Fibroblast of the aortic adventitia (primary cell): ENCODE measurements at regions not wholly inside any gene's neighbourhood (a gene's known extent, or its start where the extent isn't known, plus 50 kb on each side); places are given as distances from the start of the nearest gene placed in this dataset.

Experiments used
- DNase-seq: peaks from one replicate; pipeline ENCODE4 v3.0.0-alpha.2; 2010; ENCODE audit warnings: low read depth
- H3K4me3 ChIP-seq: 2 replicates; pipeline ENCODE4 v1.5.1; 2011; ENCODE audit warnings: low read depth, mild to moderate bottlenecking, control low read depth, low read length, moderate library complexity
- TF ChIP-seq, protein P1 (sequence below): IDR thresholded peaks from 2 replicates; pipeline ENCODE4 v1.5.1; 2011; ENCODE audit warnings: mild to moderate bottlenecking, low read length, control low read depth, inconsistent platforms; ENCODE audit not compliant: insufficient read depth

DNA sequence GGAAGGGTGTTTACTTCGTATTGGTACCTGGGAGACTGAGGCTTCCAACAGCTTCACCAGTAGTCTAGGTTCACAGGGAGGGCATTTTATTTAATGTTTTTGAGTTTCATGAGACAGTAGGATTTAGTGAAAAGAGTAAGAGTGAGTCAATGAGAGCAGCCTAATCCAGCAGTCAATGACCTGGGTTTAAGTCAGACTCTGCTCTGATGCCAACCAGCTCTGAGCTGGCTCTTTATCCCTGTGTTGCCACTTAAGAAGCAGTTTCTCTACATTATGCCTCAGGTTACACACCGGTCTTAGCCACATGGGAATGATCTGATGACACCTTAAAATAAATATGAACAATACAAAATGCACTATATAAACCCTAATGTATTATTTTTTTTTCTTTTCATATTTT, 59.4 kb upstream of the KCNMB2 start:
- TF ChIP-seq, protein P1, sequence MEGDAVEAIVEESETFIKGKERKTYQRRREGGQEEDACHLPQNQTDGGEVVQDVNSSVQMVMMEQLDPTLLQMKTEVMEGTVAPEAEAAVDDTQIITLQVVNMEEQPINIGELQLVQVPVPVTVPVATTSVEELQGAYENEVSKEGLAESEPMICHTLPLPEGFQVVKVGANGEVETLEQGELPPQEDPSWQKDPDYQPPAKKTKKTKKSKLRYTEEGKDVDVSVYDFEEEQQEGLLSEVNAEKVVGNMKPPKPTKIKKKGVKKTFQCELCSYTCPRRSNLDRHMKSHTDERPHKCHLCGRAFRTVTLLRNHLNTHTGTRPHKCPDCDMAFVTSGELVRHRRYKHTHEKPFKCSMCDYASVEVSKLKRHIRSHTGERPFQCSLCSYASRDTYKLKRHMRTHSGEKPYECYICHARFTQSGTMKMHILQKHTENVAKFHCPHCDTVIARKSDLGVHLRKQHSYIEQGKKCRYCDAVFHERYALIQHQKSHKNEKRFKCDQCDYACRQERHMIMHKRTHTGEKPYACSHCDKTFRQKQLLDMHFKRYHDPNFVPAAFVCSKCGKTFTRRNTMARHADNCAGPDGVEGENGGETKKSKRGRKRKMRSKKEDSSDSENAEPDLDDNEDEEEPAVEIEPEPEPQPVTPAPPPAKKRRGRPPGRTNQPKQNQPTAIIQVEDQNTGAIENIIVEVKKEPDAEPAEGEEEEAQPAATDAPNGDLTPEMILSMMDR = no peak
- H3K4me3 ChIP-seq = no peak overlapping the region
- DNase-seq = no peak

DNA sequence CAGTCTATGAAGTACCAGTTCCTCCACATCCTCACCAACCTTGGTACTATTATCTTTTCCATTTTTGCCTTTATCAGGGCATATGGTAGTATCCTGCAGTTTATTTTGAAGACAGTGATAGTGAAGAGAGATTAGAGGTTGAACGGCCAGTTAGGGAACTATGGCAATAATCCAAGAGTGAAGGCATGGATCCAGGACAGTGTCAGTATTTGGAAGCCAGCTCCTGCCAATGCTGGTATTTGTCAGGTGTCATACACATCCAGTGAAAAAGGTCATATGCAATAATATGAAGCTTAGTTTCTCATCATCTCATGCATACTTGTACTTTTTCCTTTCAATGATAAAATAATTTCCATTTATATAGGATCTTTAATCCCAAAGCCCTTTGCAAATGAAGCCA, 56.8 kb upstream of the KCNMB2 start:
- no peak for DNase-seq
- TF ChIP-seq, protein P1 = no peak
- no peak overlapping the region for H3K4me3 ChIP-seq

DNA sequence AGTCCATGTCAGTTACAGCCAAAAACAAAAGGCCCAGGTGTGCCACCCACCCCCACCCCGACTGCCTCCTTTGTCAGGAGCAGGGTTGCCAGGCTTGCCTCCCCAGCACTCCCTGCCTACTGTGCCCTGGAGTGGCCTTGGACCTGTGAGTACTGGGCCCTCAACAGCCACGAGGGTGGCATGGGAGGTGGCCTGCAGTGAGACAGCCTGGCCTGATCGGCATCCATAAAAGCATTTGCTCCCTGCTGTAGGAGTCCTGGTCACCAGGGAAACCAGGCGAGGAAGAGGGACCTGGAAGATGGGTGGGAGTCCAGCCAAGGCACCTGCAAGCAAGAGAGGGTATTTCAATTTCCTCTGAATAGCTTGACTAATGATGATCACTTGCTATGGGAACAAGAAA, 56.4 kb upstream of the KCNMB2 start:
- no peak overlapping the region for H3K4me3 ChIP-seq
- DNase-seq = no peak
- TF ChIP-seq, protein P1 = no peak

DNA sequence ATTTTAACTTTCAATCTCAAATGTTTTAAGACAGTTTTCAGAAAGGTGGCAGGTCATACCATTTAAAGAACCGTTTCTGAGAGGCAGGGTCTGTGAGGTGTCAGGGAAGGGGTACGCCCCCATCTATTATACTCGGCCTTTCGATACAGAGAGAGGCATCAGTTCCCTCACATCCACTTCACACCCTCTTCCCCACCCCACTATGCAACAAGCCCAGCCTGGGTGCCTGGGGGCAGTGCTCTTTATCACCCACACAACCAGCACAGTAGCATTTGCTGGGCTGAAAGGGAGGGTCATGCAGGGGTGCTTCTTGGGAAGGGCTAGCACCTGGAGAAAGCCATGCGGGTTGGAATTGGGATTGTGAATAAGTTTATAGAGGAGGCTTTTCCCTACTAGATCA, 56.0 kb upstream of the KCNMB2 start:
- TF ChIP-seq, protein P1 = no peak
- DNase-seq = no peak
- no peak overlapping the region for H3K4me3 ChIP-seq

DNA sequence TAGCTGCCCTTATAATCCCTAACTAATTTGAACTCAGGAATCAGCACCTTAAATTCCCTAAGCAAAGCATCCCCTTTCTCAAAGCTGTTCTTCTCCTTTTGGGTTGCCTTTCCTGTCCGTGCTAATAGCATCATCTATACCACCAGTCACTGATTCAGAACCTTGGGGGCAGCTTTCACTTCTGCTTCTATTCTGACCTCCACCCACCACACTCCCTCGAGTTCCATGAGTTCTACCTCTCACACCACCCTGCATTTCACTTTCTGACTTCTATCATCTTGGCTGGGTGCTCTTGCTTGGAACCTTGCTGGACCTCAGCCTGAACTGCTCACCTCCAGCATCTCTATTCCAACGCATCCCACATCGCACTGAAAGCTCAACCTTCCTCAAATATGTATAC, 55.4 kb upstream of the KCNMB2 start:
- H3K4me3 ChIP-seq = no peak overlapping the region
- no peak for DNase-seq
- TF ChIP-seq, protein P1 = no peak

DNA sequence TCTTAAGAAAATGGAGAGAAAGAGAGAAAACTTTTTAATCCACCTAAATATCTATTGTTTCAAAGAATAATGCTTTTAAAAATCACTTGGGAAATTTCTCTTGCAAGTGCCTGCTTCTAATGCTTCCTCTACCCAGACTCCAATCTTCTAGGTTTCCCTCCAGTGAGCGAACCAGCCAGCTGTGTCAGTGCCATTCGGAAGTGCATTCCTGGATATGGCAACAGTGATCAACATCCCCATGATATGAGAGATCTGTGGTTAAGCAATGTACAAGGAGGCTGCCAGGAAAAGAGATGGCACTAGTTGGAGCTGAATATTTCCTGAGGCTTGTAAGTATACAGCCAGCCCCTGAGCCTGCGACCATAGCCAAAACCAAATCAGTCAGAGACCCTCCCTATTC, 53.3 kb upstream of the KCNMB2 start:
- DNase-seq = no peak
- H3K4me3 ChIP-seq = no peak overlapping the region
- TF ChIP-seq, protein P1 = no peak

DNA sequence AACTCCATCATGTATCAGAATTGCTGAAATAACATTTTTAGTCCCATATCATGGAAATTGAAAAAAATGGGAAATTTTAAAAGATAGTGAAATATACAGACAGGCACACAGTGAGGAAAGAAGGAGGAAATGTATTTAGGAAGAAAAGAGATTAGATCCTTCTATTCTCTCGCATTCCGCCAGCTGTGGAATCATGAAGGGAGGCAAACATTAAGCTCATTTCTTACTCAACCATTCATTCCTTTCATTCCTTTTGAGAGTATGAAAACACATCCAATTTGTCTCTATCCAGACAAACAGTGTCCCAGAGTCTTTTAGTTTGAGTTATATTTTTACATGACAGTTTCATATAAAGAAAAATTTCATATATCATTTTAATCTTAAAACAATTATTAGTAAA, 52.5 kb upstream of the KCNMB2 start:
- H3K4me3 ChIP-seq = no peak overlapping the region
- TF ChIP-seq, protein P1 = no peak
- DNase-seq = no peak
